Stimulated activated CD8-positive, alpha-beta memory T cell treated with anti-CD3 and anti-CD28 coated beads, Interleukin-7, amount 100 ng/mL, for 4 hours (primary cell): ENCODE measurements at regions not wholly inside any gene's neighbourhood (a gene's known extent, or its start where the extent isn't known, plus 50 kb on each side); places are given as distances from the start of the nearest gene placed in this dataset.
"Not testable (repeated sequence)": the region's sequence is repeated elsewhere in the genome, so short reads cannot be mapped to it uniquely, and the experiment has no call there.

ENCODE experiments used
- DNase-seq, 2 donors: peaks; one replicate each; pipeline ENCODE4 v3.0.0-alpha.2; 2020; ENCODE audit warnings: low read depth in 2 of 2

GRCh38 chr16:51543971-51544370, 392.9 kb upstream of the SALL1 start:
- DNase-seq = no peak

GRCh38 chr16:51542981-51543815, 392.1 kb upstream of the SALL1 start:
- DNase-seq = no peak

GRCh38 chr16:51540259-51540658, 389.2 kb upstream of the SALL1 start:
- no peak for DNase-seq

- no peak for DNase-seq
Measured at GRCh38 chr16:51538707-51539498, 387.8 kb upstream of the SALL1 start.

- no peak for DNase-seq
Measured at GRCh38 chr16:51535591-51535990, 384.5 kb upstream of the SALL1 start.

GRCh38 chr16:51532551-51532950, 381.5 kb upstream of the SALL1 start:
- no peak for DNase-seq

GRCh38 chr16:51531271-51531670, 380.2 kb upstream of the SALL1 start:
- DNase-seq = no peak

- no peak for DNase-seq
Measured at GRCh38 chr16:51527349-51527748, 376.3 kb upstream of the SALL1 start.

- DNase-seq = no peak
Measured at GRCh38 chr16:51526621-51527020, 375.6 kb upstream of the SALL1 start.

- no peak for DNase-seq
Measured at GRCh38 chr16:51524555-51525373, 373.7 kb upstream of the SALL1 start.

GRCh38 chr16:51524070-51524469, 373.0 kb upstream of the SALL1 start:
- no peak for DNase-seq

- no peak for DNase-seq
Measured at GRCh38 chr16:51523400-51523799, 372.3 kb upstream of the SALL1 start.

GRCh38 chr16:51522902-51523301, 371.8 kb upstream of the SALL1 start:
- DNase-seq = no peak

- DNase-seq = not testable (repeated sequence)
Measured at GRCh38 chr16:51516960-51517359, 365.9 kb upstream of the SALL1 start.

GRCh38 chr16:51510416-51510815, 359.3 kb upstream of the SALL1 start:
- DNase-seq = no peak

- DNase-seq = no peak
Measured at GRCh38 chr16:51509336-51509735, 358.3 kb upstream of the SALL1 start.

- no peak for DNase-seq
Measured at GRCh38 chr16:51508490-51509212, 357.6 kb upstream of the SALL1 start.

GRCh38 chr16:51507286-51507685, 356.2 kb upstream of the SALL1 start:
- DNase-seq = no peak

GRCh38 chr16:51500306-51500705, 349.2 kb upstream of the SALL1 start:
- no peak for DNase-seq

- no peak for DNase-seq
Measured at GRCh38 chr16:51497541-51498211, 346.6 kb upstream of the SALL1 start.

- no peak for DNase-seq
Measured at GRCh38 chr16:51490866-51491265, 339.8 kb upstream of the SALL1 start.
